B cell (primary cell): ENCODE measurements at regions not wholly inside any gene's neighbourhood (a gene's known extent, or its start where the extent isn't known, plus 50 kb on each side); places are given as distances from the start of the nearest gene placed in this dataset.

Experiments
- ATAC-seq: fragments of 200-7000 bp; cut with Tn5 transposase; one replicate; pipeline ENCODE4 v1.10.0; 2021; ENCODE audit warnings: low read depth, mild to moderate bottlenecking, moderate number of reproducible peaks, moderate library complexity
- CTCF ChIA-PET: fragments of 350-600 bp; sonication (Branson Sonifier 250); formaldehyde crosslinking; loops from one replicate; lab custom pipeline; 2021; ENCODE audit warnings: antibody characterized with exemption, inconsistent platforms; lab: Charles Lee
- POLR2A ChIA-PET: fragments of 350-600 bp; sonication (Branson Sonifier 250); formaldehyde crosslinking; loops from one replicate; lab custom pipeline; 2021; ENCODE audit warnings: antibody characterized with exemption; lab: Charles Lee
- DNase-seq: peaks from one replicate; pipeline ENCODE4 v3.0.0; 2013
- H2AFZ ChIP-seq: 2 replicates; pipeline ENCODE4 v1.6.1; 2012; ENCODE audit warnings: mild to moderate bottlenecking, low read depth, low read length; ENCODE audit not compliant: insufficient read depth, poor library complexity, severe bottlenecking
- H3K27ac ChIP-seq, 2 donors: 1 replicate in 1 of 2; 2 replicates in 1 of 2; pipeline ENCODE4 v1.5.1; 2012 to 2013; ENCODE audit warnings: low read length in 2 of 2, mild to moderate bottlenecking in 2 of 2, moderate library complexity in 1 of 2
- H3K27me3 ChIP-seq, 4 experiments: fragments of 200-600 bp in 1 of 4; sonication (generic) in 1 of 4; replicated peaks in 1 of 4; 1 replicate in 2 of 4; 2 replicates in 2 of 4; pipeline versions ENCODE4 v1.6.1 to v1.7.0; 2013 to 2016; ENCODE audit warnings: low read length in 3 of 4, mild to moderate bottlenecking in 2 of 4, mixed read lengths in 1 of 4, moderate library complexity in 1 of 4; ENCODE audit not compliant: insufficient read depth in 4 of 4, control insufficient read depth in 3 of 4; ENCODE audit errors: control extremely low read depth in 1 of 4
- H3K36me3 ChIP-seq, 2 experiments: replicated peaks in 1 of 2; 1 replicate in 1 of 2; 2 replicates in 1 of 2; pipeline versions ENCODE4 v1.6.1 to v1.7.1; 2013; ENCODE audit warnings: low read length in 1 of 2; ENCODE audit not compliant: insufficient read depth in 2 of 2, control insufficient read depth in 1 of 2; ENCODE audit errors: control extremely low read depth in 1 of 2, extremely low read depth in 1 of 2
- H3K4me1 ChIP-seq, 2 donors: fragments of 200-600 bp in 1 of 2; sonication (generic) in 1 of 2; 1 replicate in 1 of 2; 2 replicates in 1 of 2; pipeline versions ENCODE4 v1.5.1 to v1.6.1; 2013 to 2017; ENCODE audit warnings: low read length in 2 of 2; ENCODE audit not compliant: control insufficient read depth in 2 of 2, insufficient read depth in 2 of 2
- H3K4me2 ChIP-seq: replicated peaks from 2 replicates; pipeline ENCODE3; 2012; ENCODE audit warnings: mild to moderate bottlenecking, low read depth, low read length; ENCODE audit not compliant: poor library complexity, severe bottlenecking
- H3K4me3 ChIP-seq, 5 experiments: fragments of 200-600 bp in 1 of 5; sonication (generic) in 1 of 5; 1 replicate in 3 of 5; 2 replicates in 2 of 5; pipeline versions ENCODE4 v1.5.1 to v1.7.0; 2011 to 2016; ENCODE audit warnings: low read length in 4 of 5, mild to moderate bottlenecking in 4 of 5, low read depth in 2 of 5, control low read depth in 1 of 5, moderate library complexity in 1 of 5; ENCODE audit not compliant: insufficient read depth in 1 of 5; ENCODE audit errors: control extremely low read depth in 1 of 5, extremely low read depth in 1 of 5
- H3K79me2 ChIP-seq: fragments of 200-600 bp; sonication (generic); one replicate; pipeline ENCODE4 v1.6.0; 2016; ENCODE audit warnings: low read length; ENCODE audit not compliant: control insufficient read depth, insufficient read depth
- H3K9ac ChIP-seq: fragments of 200-600 bp; sonication (generic); 2 replicates; pipeline ENCODE4 v1.6.1; 2017; ENCODE audit warnings: mild to moderate bottlenecking, low read length, moderate library complexity
- H3K9me3 ChIP-seq, 3 donors: one replicate each; pipeline versions ENCODE4 v1.6.1 to v1.7.1; 2013; ENCODE audit warnings: low read length in 2 of 3; ENCODE audit not compliant: control insufficient read depth in 2 of 3, insufficient read depth in 1 of 3; ENCODE audit errors: control extremely low read depth in 1 of 3
- H4K20me1 ChIP-seq: 2 replicates; pipeline ENCODE4 v1.6.0; 2012; ENCODE audit warnings: mild to moderate bottlenecking, low read length; ENCODE audit not compliant: insufficient read depth, control insufficient read depth, poor library complexity, severe bottlenecking
- H3K27ac Mint-ChIP-seq: one replicate; pipeline ENCODE4 v1.8.0; 2021; ENCODE audit warnings: mixed read lengths
- H3K27me3 Mint-ChIP-seq: one replicate; pipeline ENCODE4 v1.8.0; 2021; ENCODE audit warnings: mixed read lengths
- H3K4me1 Mint-ChIP-seq: one replicate; pipeline ENCODE4 v1.8.0; 2021; ENCODE audit warnings: mixed read lengths
- H3K4me3 Mint-ChIP-seq: one replicate; pipeline ENCODE4 v1.8.0; 2021; ENCODE audit warnings: mixed read lengths
- H3K9me3 Mint-ChIP-seq: one replicate; pipeline ENCODE4 v1.8.0; 2022; ENCODE audit warnings: mixed read lengths; ENCODE audit not compliant: insufficient read depth
- CTCF ChIP-seq: fragments of 200-600 bp; IDR thresholded peaks from one replicate; pipeline ENCODE4 v1.8.0; 2022; ENCODE audit warnings: antibody characterized with exemption, mild to moderate bottlenecking
- EZH2 ChIP-seq: IDR thresholded peaks from 2 replicates; pipeline ENCODE4 v1.6.1; 2012; ENCODE audit warnings: borderline replicate concordance, low read depth, mild to moderate bottlenecking, moderate library complexity, low read length; ENCODE audit not compliant: insufficient read depth, poor library complexity, severe bottlenecking
- WGBS: methylation state at CpG from one replicate; pipeline ENCODE4 v1.1.5; 2013; ENCODE audit warnings: missing lambda C conversion rate; ENCODE audit not compliant: insufficient coverage; 5-methylcytosine and 5-hydroxymethylcytosine counted together
- intact Hi-C: fragments of 100-400 bp; cut with micrococcal nuclease; formaldehyde crosslinking; loops from one replicate; pipeline ENCODE4 v1.10.0; 2022

- H3K36me3 ChIP-seq = no peaks in the 10 kb centered on the region
- CTCF ChIA-PET = interaction anchor here (6.3 kb wide), 1 partner anchor 590 kb away, joined by 78 read pairs; the partner anchor contains the start of gene IRS1
- H3K79me2 ChIP-seq = no peaks in the 10 kb centered on the region
- no peak overlapping the region for H3K27ac ChIP-seq
- Mint-ChIP-seq H3K27me3 (peaks cover 7% of the 10 kb centered on the region), H3K4me3 (no peak overlapping the region), H3K9me3 (no peaks in the 10 kb centered on the region), H3K27ac (no peak overlapping the region), H3K4me1 (no peaks in the 10 kb centered on the region)
- POLR2A ChIA-PET = no interaction called here
- H3K4me1 ChIP-seq = no peaks in the 10 kb centered on the region
- no CpG with 5 or more reads among the region's 1 CpG for WGBS
- H3K27me3 ChIP-seq = no peaks in the 10 kb centered on the region
- no peak for ATAC-seq
- no peak overlapping the region for H2AFZ ChIP-seq
- no peak overlapping the region for H3K9ac ChIP-seq
- no peaks in the 10 kb centered on the region for H4K20me1 ChIP-seq
- H3K4me2 ChIP-seq = no peak overlapping the region
- no peak for DNase-seq
- H3K9me3 ChIP-seq = no peaks in the 10 kb centered on the region
- no peak overlapping the region for H3K4me3 ChIP-seq
- intact Hi-C loops = no loop called here
- TF ChIP-seq CTCF (no peak), EZH2 (no peak)
Measured at GRCh38 chr2:226211439-226211838, 588.2 kb downstream of the IRS1 start.

- Histone ChIP-seq H3K9ac (no peak overlapping the region), H3K36me3 (no peaks in the 10 kb centered on the region), H3K4me2 (no peak overlapping the region), H3K27me3 (no peaks in the 10 kb centered on the region), H3K9me3 (no peaks in the 10 kb centered on the region), H3K27ac (no peak overlapping the region), H3K4me3 (no peak overlapping the region), H3K4me1 (no peaks in the 10 kb centered on the region), H4K20me1 (no peaks in the 10 kb centered on the region), H2AFZ (no peak overlapping the region), H3K79me2 (no peaks in the 10 kb centered on the region)
- TF ChIP-seq CTCF = no peak
- TF ChIP-seq EZH2 = no peak
- Mint-ChIP-seq H3K27ac (no peak overlapping the region), H3K4me3 (no peak overlapping the region), H3K27me3 (peaks cover under 1% of the 10 kb centered on the region), H3K9me3 (no peaks in the 10 kb centered on the region), H3K4me1 (no peaks in the 10 kb centered on the region)
- WGBS = 67% methylated on average over 1 of the region's 2 CpGs
- DNase-seq = no peak
- ChIA-PET POLR2A (no interaction called here), CTCF (no interaction called here)
- no peak for ATAC-seq
- intact Hi-C loops = no loop called here
Measured at GRCh38 chr2:226208726-226209125, 590.9 kb downstream of the IRS1 start.
